ENCODE measurements at regions not wholly inside any gene's neighbourhood (a gene's known extent, or its start where the extent isn't known, plus 50 kb on each side); places are given as distances from the start of the nearest gene placed in this dataset.

GRCh38 chr22:48826546-48826945, 1001.1 kb downstream of the BRD1 start:
- ChIA-PET POLR2A (no interaction called here), RAD21 (ENCODE audit: low non-redundant PET in 1 of 2, low total read pairs in 2 of 2, uncharacterized antibody in 2 of 2, unreplicated experiment in 2 of 2) (no interaction called here), CTCF (no interaction called here)
- no peak overlapping the region for H3K4me3 ChIP-seq (replicated peaks in 1 of 2; ENCODE audit: low read depth in 1 of 2, low read length in 2 of 2)
- DNase-seq (ENCODE audit: low read depth, low spot score) = no peak
- TF ChIP-seq ZBTB33 (IDR thresholded peaks at IDR 0.05; ENCODE audit: extremely low read depth, insufficient replicate concordance, low read length) = no peak
- no peak for TF ChIP-seq TCF7L2 (IDR thresholded peaks at IDR 0.05; ENCODE audit: borderline replicate concordance, extremely low read depth, insufficient read depth, insufficient read length)
- no peak for TF ChIP-seq EZH2phosphoT487 (IDR thresholded peaks at IDR 0.05; ENCODE audit: borderline replicate concordance)
- TF ChIP-seq SP1 (IDR thresholded peaks at IDR 0.05; ENCODE audit: low read depth) = no peak
- H3K9me2 ChIP-seq (ENCODE audit: insufficient read depth) = no peaks in the 10 kb centered on the region
- H3K36me3 ChIP-seq (ENCODE audit: control insufficient read depth in 1 of 2, insufficient read depth in 2 of 2, low read length in 2 of 2) = no peaks in the 10 kb centered on the region
- H3K4me2 ChIP-seq (ENCODE audit: low read length) = no peak overlapping the region
- H3K9ac ChIP-seq (ENCODE audit: low read length) = no peak overlapping the region
- no peaks in the 10 kb centered on the region for H4K20me1 ChIP-seq (ENCODE audit: insufficient read depth)
- H3K79me2 ChIP-seq (ENCODE audit: insufficient read depth, low read length) = no peaks in the 10 kb centered on the region
- no peak overlapping the region for H2AFZ ChIP-seq (ENCODE audit: low read depth, low read length, poor library complexity, severe bottlenecking)
- no peaks in the 10 kb centered on the region for H3K27me3 ChIP-seq (ENCODE audit: insufficient read depth, low read length)
- BruUV-seq (replicated peaks) = no TSS peak
- H3K4me1 ChIP-seq (ENCODE audit: control insufficient read depth in 1 of 2, insufficient read depth in 2 of 2, low read length in 2 of 2) = no peaks in the 10 kb centered on the region
- intact Hi-C loops (cut with micrococcal nuclease) = no loop called here
- H3K9me3 ChIP-seq (ENCODE audit: control insufficient read depth in 1 of 2, insufficient read depth in 1 of 2, low read depth in 1 of 2, low read length in 2 of 2) = no peaks in the 10 kb centered on the region
- no peak for ATAC-seq
- no peak overlapping the region for H3K27ac ChIP-seq (ENCODE audit: low read depth, low read length)

DNA sequence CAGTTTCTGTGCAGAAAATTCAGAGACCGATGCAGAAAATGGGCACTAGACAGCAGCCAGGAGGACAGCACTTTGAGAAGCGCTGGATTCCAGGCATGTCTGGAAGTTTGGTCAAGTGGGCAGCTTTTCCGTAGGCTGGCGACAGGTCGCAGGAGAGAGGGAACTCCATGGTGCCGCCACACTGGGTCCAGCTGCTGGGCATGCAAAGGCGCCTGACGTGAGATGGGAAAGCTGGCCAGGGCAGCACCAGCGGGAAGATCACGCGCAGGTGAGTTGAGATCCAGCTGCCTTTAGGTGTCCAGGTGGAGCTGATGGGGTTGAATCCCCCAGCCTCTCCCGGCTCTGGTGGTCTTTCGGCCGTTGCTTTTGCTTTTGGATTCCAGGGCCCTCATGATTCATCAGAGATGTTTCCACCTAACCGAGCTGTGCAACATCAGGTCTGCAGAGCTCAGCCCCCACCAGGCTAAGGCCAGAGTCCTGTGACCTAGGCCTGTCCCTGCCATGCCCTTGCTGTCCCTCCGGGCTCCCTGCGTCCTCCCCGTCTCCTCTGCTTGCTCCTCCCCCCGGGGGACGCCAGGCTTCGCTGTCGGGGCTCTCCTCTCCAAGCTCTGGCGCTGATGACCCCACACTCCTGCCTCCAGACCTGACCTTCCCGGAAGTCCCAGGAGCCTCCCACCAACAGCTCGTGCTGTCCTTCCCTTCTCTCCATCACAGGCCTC, 1001.7 kb downstream of the BRD1 start:
- CTCF ChIA-PET = no interaction called here
- RAD21 ChIA-PET (ENCODE audit: low non-redundant PET in 1 of 2, low total read pairs in 2 of 2, uncharacterized antibody in 2 of 2, unreplicated experiment in 2 of 2) = no interaction called here
- H3K36me3 ChIP-seq (ENCODE audit: control insufficient read depth in 1 of 2, insufficient read depth in 2 of 2, low read length in 2 of 2) = no peaks in the 10 kb centered on the region
- H2AFZ ChIP-seq (ENCODE audit: low read depth, low read length, poor library complexity, severe bottlenecking) = no peak overlapping the region
- intact Hi-C loops (cut with micrococcal nuclease) = no loop called here
- H3K79me2 ChIP-seq (ENCODE audit: insufficient read depth, low read length) = no peaks in the 10 kb centered on the region
- DNase-seq (ENCODE audit: low read depth, low spot score) (no peak), ATAC-seq (no peak)
- POLR2A ChIA-PET = no interaction called here
- no peak overlapping the region for H3K4me3 ChIP-seq (replicated peaks in 1 of 2; ENCODE audit: low read depth in 1 of 2, low read length in 2 of 2)
- TF ChIP-seq POLR2AphosphoS5 (IDR thresholded peaks at IDR 0.05; ENCODE audit: low read depth, low read length) (no peak), CTCF (IDR thresholded peaks at IDR 0.05 in 2 of 3, conservative IDR thresholded peaks at IDR 0.05 in 1 of 3; ENCODE audit: borderline replicate concordance in 1 of 3, insufficient read depth in 1 of 3, low read depth in 2 of 3, low read length in 2 of 3) (no peak), EZH2 (IDR thresholded peaks at IDR 0.05) (no peak), SRF (IDR thresholded peaks at IDR 0.05; ENCODE audit: low read depth) (no peak), EGR1 (IDR thresholded peaks at IDR 0.05; ENCODE audit: low read depth) (no peak), REST (IDR thresholded peaks at IDR 0.05; ENCODE audit: low read depth) (no peak), RAD21 (IDR thresholded peaks at IDR 0.05; ENCODE audit: low read depth) (no peak), TCF7L2 (IDR thresholded peaks at IDR 0.05; ENCODE audit: borderline replicate concordance, extremely low read depth, insufficient read depth, insufficient read length) (no peak), EZH2phosphoT487 (IDR thresholded peaks at IDR 0.05; ENCODE audit: borderline replicate concordance) (no peak)
- no peaks in the 10 kb centered on the region for H3K9me2 ChIP-seq (ENCODE audit: insufficient read depth)
- no peaks in the 10 kb centered on the region for H3K9me3 ChIP-seq (ENCODE audit: control insufficient read depth in 1 of 2, insufficient read depth in 1 of 2, low read depth in 1 of 2, low read length in 2 of 2)
- H4K20me1 ChIP-seq (ENCODE audit: insufficient read depth) = no peaks in the 10 kb centered on the region
- no peaks in the 10 kb centered on the region for H3K27me3 ChIP-seq (ENCODE audit: insufficient read depth, low read length)
- no peaks in the 10 kb centered on the region for H3K4me1 ChIP-seq (ENCODE audit: control insufficient read depth in 1 of 2, insufficient read depth in 2 of 2, low read length in 2 of 2)
- no TSS peak for BruUV-seq (replicated peaks)
- no peak overlapping the region for H3K4me2 ChIP-seq (ENCODE audit: low read length)
- H3K27ac ChIP-seq (ENCODE audit: low read depth, low read length) = no peak overlapping the region
- no peak overlapping the region for H3K9ac ChIP-seq (ENCODE audit: low read length)
